Astrocyte (in vitro differentiated cells and primary cell): ENCODE measurements at regions not wholly inside any gene's neighbourhood (a gene's known extent, or its start where the extent isn't known, plus 50 kb on each side); places are given as distances from the start of the nearest gene placed in this dataset.

Experiments used
- DNase-seq: peaks from one replicate; pipeline ENCODE4 v3.0.0-alpha.2; 2010; ENCODE audit warnings: low read depth
- FAIRE-seq: peaks from 2 replicates; lab custom pipeline; 2011; peaks lifted over from hg19 to GRCh38; lab: Jason Lieb, UNC
- H2AFZ ChIP-seq: 2 replicates; pipeline ENCODE4 v1.6.0; 2012; ENCODE audit warnings: low read depth, low read length, inconsistent platforms
- H3K27ac ChIP-seq: 2 replicates; pipeline ENCODE4 v1.5.1; 2011; ENCODE audit warnings: low read depth, low read length, inconsistent platforms
- H3K27me3 ChIP-seq: 2 replicates; pipeline ENCODE4 v1.6.0; 2011; ENCODE audit warnings: low read length, inconsistent platforms; ENCODE audit not compliant: insufficient read depth
- H3K36me3 ChIP-seq: 2 replicates; pipeline ENCODE4 v1.5.1; 2011; ENCODE audit warnings: low read length, inconsistent platforms; ENCODE audit not compliant: insufficient read depth
- H3K4me1 ChIP-seq: 2 replicates; pipeline ENCODE4 v1.5.1; 2011; ENCODE audit warnings: low read length, inconsistent platforms; ENCODE audit not compliant: insufficient read depth
- H3K4me2 ChIP-seq: 2 replicates; pipeline ENCODE4 v1.6.0; 2012; ENCODE audit warnings: low read length, inconsistent platforms
- H3K4me3 ChIP-seq: 2 replicates; pipeline ENCODE4 v1.5.1; 2011; ENCODE audit warnings: low read depth, mild to moderate bottlenecking, low read length, inconsistent platforms; ENCODE audit not compliant: insufficient read depth
- H3K79me2 ChIP-seq: 2 replicates; pipeline ENCODE4 v1.6.0; 2012; ENCODE audit warnings: mild to moderate bottlenecking, low read length, inconsistent platforms; ENCODE audit not compliant: insufficient read depth
- H3K9ac ChIP-seq: 2 replicates; pipeline ENCODE4 v1.6.0; 2012; ENCODE audit warnings: mild to moderate bottlenecking, low read length, inconsistent platforms
- H3K9me3 ChIP-seq: 2 replicates; pipeline ENCODE4 v1.5.1; 2012; ENCODE audit warnings: low read depth, mild to moderate bottlenecking, low read length, inconsistent platforms; ENCODE audit not compliant: insufficient read depth
- H4K20me1 ChIP-seq: 2 replicates; pipeline ENCODE4 v1.6.0; 2012; ENCODE audit warnings: low read length, inconsistent platforms; ENCODE audit not compliant: insufficient read depth
- H3K27ac Mint-ChIP-seq: one replicate; pipeline ENCODE4 v1.8.0; 2021; ENCODE audit warnings: mild to moderate bottlenecking, mixed read lengths; ENCODE audit not compliant: unreplicated experiment
- H3K27me3 Mint-ChIP-seq: one replicate; pipeline ENCODE4 v1.8.0; 2021; ENCODE audit warnings: low read depth, mixed read lengths; ENCODE audit not compliant: unreplicated experiment
- H3K36me3 Mint-ChIP-seq: one replicate; pipeline ENCODE4 v1.8.0; 2021; ENCODE audit warnings: low read depth, mixed read lengths; ENCODE audit not compliant: unreplicated experiment
- H3K4me1 Mint-ChIP-seq: one replicate; pipeline ENCODE4 v1.8.0; 2021; ENCODE audit warnings: low read depth, mixed read lengths; ENCODE audit not compliant: unreplicated experiment
- H3K4me3 Mint-ChIP-seq: one replicate; pipeline ENCODE4 v1.8.0; 2021; ENCODE audit warnings: mild to moderate bottlenecking, moderate library complexity, mixed read lengths; ENCODE audit not compliant: unreplicated experiment
- H3K9me3 Mint-ChIP-seq: one replicate; pipeline ENCODE4 v1.8.0; 2021; ENCODE audit warnings: mild to moderate bottlenecking, mixed read lengths; ENCODE audit not compliant: unreplicated experiment
- EZH2 ChIP-seq: IDR thresholded peaks from 2 replicates; pipeline ENCODE4 v1.6.1; 2012; ENCODE audit warnings: mild to moderate bottlenecking, low read length, inconsistent platforms; ENCODE audit not compliant: insufficient read depth
- TF ChIP-seq, protein P1 (sequence below): IDR thresholded peaks from 2 replicates; pipeline ENCODE4 v1.5.1; 2011; ENCODE audit warnings: low read depth, mild to moderate bottlenecking, inconsistent platforms, low read length, moderate library complexity; ENCODE audit not compliant: insufficient read depth

DNA sequence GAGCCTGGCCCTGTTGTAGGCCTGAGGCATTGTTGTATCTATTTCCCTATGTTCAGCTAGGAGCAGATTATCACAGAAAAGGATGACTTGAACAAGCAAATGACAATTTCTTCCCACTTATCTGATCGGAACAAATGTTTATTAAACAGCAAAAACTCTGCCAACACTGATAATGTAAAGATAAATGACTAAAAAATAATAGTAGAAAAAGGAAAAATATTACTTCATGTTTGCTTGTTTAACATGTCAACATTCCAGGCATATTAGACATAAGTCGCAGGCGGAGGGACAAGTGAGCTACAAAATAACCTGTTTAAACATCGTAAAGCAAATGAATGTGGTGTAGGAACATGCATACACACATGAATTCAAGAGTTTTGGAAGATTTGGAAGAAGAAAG lies 257.9 kb downstream of the TMX3 start:
- no peak overlapping the region for H3K27ac ChIP-seq
- H3K4me2 ChIP-seq = no peak overlapping the region
- H3K4me3 Mint-ChIP-seq = no peak overlapping the region
- no peaks in the 10 kb centered on the region for H3K79me2 ChIP-seq
- H3K9me3 Mint-ChIP-seq = no peaks in the 10 kb centered on the region
- FAIRE-seq = no peak
- no peak overlapping the region for H3K9ac ChIP-seq
- TF ChIP-seq, protein P1, sequence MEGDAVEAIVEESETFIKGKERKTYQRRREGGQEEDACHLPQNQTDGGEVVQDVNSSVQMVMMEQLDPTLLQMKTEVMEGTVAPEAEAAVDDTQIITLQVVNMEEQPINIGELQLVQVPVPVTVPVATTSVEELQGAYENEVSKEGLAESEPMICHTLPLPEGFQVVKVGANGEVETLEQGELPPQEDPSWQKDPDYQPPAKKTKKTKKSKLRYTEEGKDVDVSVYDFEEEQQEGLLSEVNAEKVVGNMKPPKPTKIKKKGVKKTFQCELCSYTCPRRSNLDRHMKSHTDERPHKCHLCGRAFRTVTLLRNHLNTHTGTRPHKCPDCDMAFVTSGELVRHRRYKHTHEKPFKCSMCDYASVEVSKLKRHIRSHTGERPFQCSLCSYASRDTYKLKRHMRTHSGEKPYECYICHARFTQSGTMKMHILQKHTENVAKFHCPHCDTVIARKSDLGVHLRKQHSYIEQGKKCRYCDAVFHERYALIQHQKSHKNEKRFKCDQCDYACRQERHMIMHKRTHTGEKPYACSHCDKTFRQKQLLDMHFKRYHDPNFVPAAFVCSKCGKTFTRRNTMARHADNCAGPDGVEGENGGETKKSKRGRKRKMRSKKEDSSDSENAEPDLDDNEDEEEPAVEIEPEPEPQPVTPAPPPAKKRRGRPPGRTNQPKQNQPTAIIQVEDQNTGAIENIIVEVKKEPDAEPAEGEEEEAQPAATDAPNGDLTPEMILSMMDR = no peak
- no peak for TF ChIP-seq EZH2
- DNase-seq = peak; percentile 29
- H3K36me3 Mint-ChIP-seq = no peaks in the 10 kb centered on the region
- no peaks in the 10 kb centered on the region for H3K27me3 ChIP-seq
- H3K36me3 ChIP-seq = no peaks in the 10 kb centered on the region
- no peaks in the 10 kb centered on the region for H4K20me1 ChIP-seq
- peaks cover 13% of the 10 kb centered on the region for H3K4me1 ChIP-seq
- H3K4me1 Mint-ChIP-seq = peaks cover 14% of the 10 kb centered on the region
- no peak overlapping the region for H3K4me3 ChIP-seq
- H3K9me3 ChIP-seq = no peaks in the 10 kb centered on the region
- H2AFZ ChIP-seq = peak overlapping the region; percentile 24
- H3K27ac Mint-ChIP-seq = no peak overlapping the region
- no peaks in the 10 kb centered on the region for H3K27me3 Mint-ChIP-seq

DNA sequence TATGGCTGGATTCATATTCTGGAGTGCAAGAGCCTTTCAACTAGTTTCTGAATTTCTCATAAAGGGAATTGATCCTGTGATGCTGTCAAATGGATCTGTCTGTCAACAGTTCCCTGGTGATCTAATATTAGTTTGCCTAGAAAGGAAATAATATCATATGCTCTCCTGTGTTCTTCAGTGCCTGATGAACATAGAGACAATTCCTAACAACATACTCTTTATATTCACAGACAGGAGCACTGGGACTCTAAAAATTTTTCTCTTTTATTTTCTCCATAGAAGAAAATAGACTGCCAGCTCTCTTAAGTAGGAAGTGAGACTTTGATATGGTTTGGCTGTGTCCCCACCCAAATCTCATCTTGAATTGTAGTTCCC lies 259.7 kb downstream of the TMX3 start:
- peak overlapping the region; percentile 88 for H3K27ac Mint-ChIP-seq
- Histone ChIP-seq H3K4me3 (no peak overlapping the region), H3K27me3 (no peaks in the 10 kb centered on the region), H3K9ac (no peak overlapping the region), H3K79me2 (no peaks in the 10 kb centered on the region), H3K9me3 (no peaks in the 10 kb centered on the region), H3K4me1 (peaks cover 13% of the 10 kb centered on the region), H3K36me3 (no peaks in the 10 kb centered on the region), H3K27ac (no peak overlapping the region), H4K20me1 (no peaks in the 10 kb centered on the region), H3K4me2 (peak overlapping the region; percentile 3), H2AFZ (no peak overlapping the region)
- H3K4me3 Mint-ChIP-seq = no peak overlapping the region
- peaks cover 14% of the 10 kb centered on the region for H3K4me1 Mint-ChIP-seq
- H3K27me3 Mint-ChIP-seq = no peaks in the 10 kb centered on the region
- no peak for DNase-seq
- H3K36me3 Mint-ChIP-seq = no peaks in the 10 kb centered on the region
- no peaks in the 10 kb centered on the region for H3K9me3 Mint-ChIP-seq
- no peak for FAIRE-seq
- no peak for TF ChIP-seq EZH2
- TF ChIP-seq, protein P1 = no peak

GRCh38 chr18:68454511-68455228 lies 260.2 kb downstream of the TMX3 start:
- no peaks in the 10 kb centered on the region for H3K36me3 Mint-ChIP-seq
- TF ChIP-seq, protein P1 = no peak
- TF ChIP-seq EZH2 = no peak
- Histone ChIP-seq H3K4me3 (no peak overlapping the region), H3K27ac (peak overlapping the region; percentile 55), H3K27me3 (no peaks in the 10 kb centered on the region), H2AFZ (peak overlapping the region; percentile 22), H3K79me2 (no peaks in the 10 kb centered on the region), H3K36me3 (no peaks in the 10 kb centered on the region), H3K9me3 (no peaks in the 10 kb centered on the region), H3K4me2 (peak overlapping the region; percentile 30), H4K20me1 (no peaks in the 10 kb centered on the region), H3K9ac (no peak overlapping the region), H3K4me1 (peaks cover 15% of the 10 kb centered on the region)
- no peaks in the 10 kb centered on the region for H3K27me3 Mint-ChIP-seq
- no peak overlapping the region for H3K4me3 Mint-ChIP-seq
- FAIRE-seq = peak; percentile 95
- DNase-seq = peak; percentile 81
- peak overlapping the region; percentile 88 for H3K27ac Mint-ChIP-seq
- H3K4me1 Mint-ChIP-seq = peaks cover 14% of the 10 kb centered on the region
- no peaks in the 10 kb centered on the region for H3K9me3 Mint-ChIP-seq
